Left lung (tissue), 4 donors: ENCODE measurements at regions not wholly inside any gene's neighbourhood (a gene's known extent, or its start where the extent isn't known, plus 50 kb on each side); places are given as distances from the start of the nearest gene placed in this dataset.

Experiments used
- ATAC-seq: fragments of 200-7000 bp; cut with Tn5 transposase; one replicate; pipeline ENCODE4 v1.9.1; 2020; ENCODE audit warnings: moderate library complexity
- DNase-seq, 4 donors: peaks; one replicate each; pipeline ENCODE4 v3.0.0-alpha.2; 2013 to 2020
- H3K27ac ChIP-seq, 2 donors: fragments of 200-600 bp; sonication (generic) in 1 of 2; one replicate each; pipeline versions ENCODE4 v1.5.0 to v1.8.0; 2020 to 2021
- H3K27me3 ChIP-seq, 2 donors: fragments of 200-600 bp; sonication (generic) in 1 of 2; one replicate each; pipeline versions ENCODE4 v1.5.0 to v1.8.0; 2020 to 2021
- H3K36me3 ChIP-seq, 2 donors: fragments of 200-600 bp; sonication (generic) in 1 of 2; one replicate each; pipeline versions ENCODE4 v1.5.0 to v1.8.0; 2020 to 2021
- H3K4me1 ChIP-seq, 2 donors: fragments of 200-600 bp; one replicate each; pipeline ENCODE4 v1.8.0; 2021
- H3K4me3 ChIP-seq, 2 donors: fragments of 200-600 bp; sonication (generic) in 1 of 2; one replicate each; pipeline versions ENCODE4 v1.5.0 to v1.8.0; 2020 to 2021; ENCODE audit warnings: mild to moderate bottlenecking in 1 of 2
- H3K9me3 ChIP-seq, 2 donors: fragments of 200-600 bp; sonication (generic) in 1 of 2; one replicate each; pipeline versions ENCODE4 v1.5.0 to v1.8.0; 2020 to 2021
- intact Hi-C, 2 donors: fragments of 100-400 bp; cut with DNase I; formaldehyde crosslinking; loops; one replicate each; pipeline versions ENCODE4 v1.11.2 to v1.14.2; 2022
- TF ChIP-seq, protein P1 (sequence below), 2 donors: fragments of 200-600 bp; sonication (generic) in 1 of 2; IDR thresholded peaks; one replicate each; pipeline versions ENCODE4 v1.5.0 to v1.8.0; 2021; ENCODE audit warnings: antibody characterized with exemption in 2 of 2
- donor health status: DM: no; HTN: yes; CAD: no.
- donor health status: DM: no; HTN: no; CAD: no.

- Histone ChIP-seq H3K9me3 (no peaks in the 10 kb centered on the region), H3K4me3 (no peak overlapping the region), H3K27me3 (no peaks in the 10 kb centered on the region), H3K36me3 (no peaks in the 10 kb centered on the region), H3K27ac (no peak overlapping the region), H3K4me1 (peaks cover 0 to 7% of the 10 kb centered on the region in 2 donors)
- TF ChIP-seq, protein P1, sequence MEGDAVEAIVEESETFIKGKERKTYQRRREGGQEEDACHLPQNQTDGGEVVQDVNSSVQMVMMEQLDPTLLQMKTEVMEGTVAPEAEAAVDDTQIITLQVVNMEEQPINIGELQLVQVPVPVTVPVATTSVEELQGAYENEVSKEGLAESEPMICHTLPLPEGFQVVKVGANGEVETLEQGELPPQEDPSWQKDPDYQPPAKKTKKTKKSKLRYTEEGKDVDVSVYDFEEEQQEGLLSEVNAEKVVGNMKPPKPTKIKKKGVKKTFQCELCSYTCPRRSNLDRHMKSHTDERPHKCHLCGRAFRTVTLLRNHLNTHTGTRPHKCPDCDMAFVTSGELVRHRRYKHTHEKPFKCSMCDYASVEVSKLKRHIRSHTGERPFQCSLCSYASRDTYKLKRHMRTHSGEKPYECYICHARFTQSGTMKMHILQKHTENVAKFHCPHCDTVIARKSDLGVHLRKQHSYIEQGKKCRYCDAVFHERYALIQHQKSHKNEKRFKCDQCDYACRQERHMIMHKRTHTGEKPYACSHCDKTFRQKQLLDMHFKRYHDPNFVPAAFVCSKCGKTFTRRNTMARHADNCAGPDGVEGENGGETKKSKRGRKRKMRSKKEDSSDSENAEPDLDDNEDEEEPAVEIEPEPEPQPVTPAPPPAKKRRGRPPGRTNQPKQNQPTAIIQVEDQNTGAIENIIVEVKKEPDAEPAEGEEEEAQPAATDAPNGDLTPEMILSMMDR (IDR thresholded peaks at IDR 0.05), result no peak
- intact Hi-C loops, result no loop called here
- peak in 2 of 4 donors; percentile 58 to 62 for DNase-seq
- peak; percentile 34 for ATAC-seq
These were observed 72.6 kb upstream of the SLC4A4 start for GRCh38 chr4:71266090-71266794.

DNA sequence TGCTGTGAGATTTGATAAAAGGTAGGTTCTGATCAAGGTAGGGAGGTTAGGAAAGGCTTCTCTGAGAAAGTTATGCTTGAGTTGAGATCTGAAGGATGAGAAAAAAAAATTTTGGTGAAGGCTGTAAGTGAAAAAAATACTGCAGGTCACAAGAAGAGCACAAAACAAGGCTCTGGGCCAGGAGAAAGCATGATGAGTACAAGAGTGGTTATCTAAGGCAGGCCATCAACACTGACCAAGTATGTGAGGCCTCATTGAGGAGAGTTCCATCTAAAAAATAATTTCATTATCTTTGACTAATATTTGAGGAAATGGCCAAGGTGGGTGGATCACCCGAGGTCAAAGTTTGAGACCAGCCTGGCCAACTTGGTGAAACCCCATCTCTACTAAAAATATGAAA, 71.6 kb upstream of the SLC4A4 start:
- intact Hi-C loops, result no loop called here
- Histone ChIP-seq H3K9me3 (no peaks in the 10 kb centered on the region), H3K36me3 (no peaks in the 10 kb centered on the region), H3K4me1 (peaks cover 0 to 7% of the 10 kb centered on the region in 2 donors), H3K4me3 (no peak overlapping the region), H3K27ac (no peak overlapping the region), H3K27me3 (no peaks in the 10 kb centered on the region)
- TF ChIP-seq, protein P1 (IDR thresholded peaks at IDR 0.05), result no peak
- ATAC-seq, result no peak
- DNase-seq, result no peak

- Histone ChIP-seq H3K4me1 (peaks cover 0 to 7% of the 10 kb centered on the region in 2 donors), H3K27me3 (no peaks in the 10 kb centered on the region), H3K4me3 (no peak overlapping the region), H3K27ac (no peak overlapping the region), H3K9me3 (no peaks in the 10 kb centered on the region), H3K36me3 (no peaks in the 10 kb centered on the region)
- ATAC-seq, result no peak
- no peak for DNase-seq
- intact Hi-C loops, result no loop called here
- TF ChIP-seq, protein P1 (IDR thresholded peaks at IDR 0.05), result no peak
These were observed 70.7 kb upstream of the SLC4A4 start for GRCh38 chr4:71268166-71268565.

GRCh38 chr4:71269233-71269632, 69.6 kb upstream of the SLC4A4 start:
- no peak for DNase-seq
- no peaks in the 10 kb centered on the region for H3K9me3 ChIP-seq
- no peak overlapping the region for H3K4me3 ChIP-seq
- no peak overlapping the region for H3K27ac ChIP-seq
- no peaks in the 10 kb centered on the region for H3K27me3 ChIP-seq
- ATAC-seq, result no peak
- TF ChIP-seq, protein P1 (IDR thresholded peaks at IDR 0.05), result no peak
- no peaks in the 10 kb centered on the region for H3K36me3 ChIP-seq
- H3K4me1 ChIP-seq, result peaks cover 0 to 7% of the 10 kb centered on the region in 2 donors
- intact Hi-C loops, result no loop called here

- Histone ChIP-seq H3K36me3 (no peaks in the 10 kb centered on the region), H3K4me1 (peaks cover 0 to 13% of the 10 kb centered on the region in 2 donors), H3K27ac (no peak overlapping the region), H3K27me3 (no peaks in the 10 kb centered on the region), H3K4me3 (no peak overlapping the region), H3K9me3 (no peaks in the 10 kb centered on the region)
- DNase-seq (no peak), ATAC-seq (peak; percentile 63)
- TF ChIP-seq, protein P1 (IDR thresholded peaks at IDR 0.05), result no peak
- intact Hi-C loops, result no loop called here
These were observed 67.9 kb upstream of the SLC4A4 start for GRCh38 chr4:71270901-71271300.
